ACC112 (cell line): ENCODE measurements at regions not wholly inside any gene's neighbourhood (a gene's known extent, or its start where the extent isn't known, plus 50 kb on each side); places are given as distances from the start of the nearest gene placed in this dataset.
"Not testable (repeated sequence)": the region's sequence is repeated elsewhere in the genome, so short reads cannot be mapped to it uniquely, and the experiment has no call there.

Experiments
- H2AFZ ChIP-seq: fragments of 200-600 bp; sonication (generic); one replicate; pipeline ENCODE4 v1.6.0; 2017; ENCODE audit warnings: antibody characterized with exemption, low read length; ENCODE audit not compliant: unreplicated experiment
- H3K27ac ChIP-seq: fragments of 200-600 bp; sonication (generic); 2 replicates; pipeline ENCODE4 v1.5.1; 2014; ENCODE audit warnings: low read depth, mild to moderate bottlenecking, antibody characterized with exemption, low read length, moderate library complexity
- H3K27me3 ChIP-seq: fragments of 200-600 bp; sonication (generic); 2 replicates; pipeline ENCODE4 v1.6.1; 2014; ENCODE audit warnings: mild to moderate bottlenecking, antibody characterized with exemption, low read length, moderate library complexity, mixed read lengths; ENCODE audit not compliant: insufficient read depth
- H3K36me3 ChIP-seq: fragments of 200-600 bp; sonication (generic); 2 replicates; pipeline ENCODE4 v1.6.1; 2016; ENCODE audit warnings: mild to moderate bottlenecking, antibody characterized with exemption, low read length, moderate library complexity, mixed read lengths; ENCODE audit not compliant: insufficient read depth
- H3K4me1 ChIP-seq: fragments of 200-600 bp; sonication (generic); one replicate; pipeline ENCODE4 v1.6.1; 2016; ENCODE audit warnings: low read length, mixed read lengths; ENCODE audit not compliant: insufficient read depth, unreplicated experiment, control insufficient read depth
- H3K4me3 ChIP-seq: fragments of 200-600 bp; sonication (generic); 2 replicates; pipeline ENCODE4 v1.5.1; 2014; ENCODE audit warnings: mild to moderate bottlenecking, low read depth, low read length
- H3K79me2 ChIP-seq: fragments of 200-600 bp; sonication (generic); one replicate; pipeline ENCODE4 v1.6.0; 2016; ENCODE audit warnings: low read length; ENCODE audit not compliant: control insufficient read depth, unreplicated experiment, insufficient read depth

GRCh38 chr3:193145248-193145647, 95.8 kb upstream of the PLAAT1 start:
- Histone ChIP-seq H3K4me1 (no peaks in the 10 kb centered on the region), H3K27ac (no peak overlapping the region), H2AFZ (no peak overlapping the region), H3K4me3 (no peak overlapping the region), H3K27me3 (no peaks in the 10 kb centered on the region), H3K36me3 (no peaks in the 10 kb centered on the region), H3K79me2 (no peaks in the 10 kb centered on the region)

GRCh38 chr3:193148688-193149473, 92.1 kb upstream of the PLAAT1 start:
- Histone ChIP-seq H3K27me3 (no peaks in the 10 kb centered on the region), H3K27ac (no peak overlapping the region), H2AFZ (no peak overlapping the region), H3K4me3 (no peak overlapping the region), H3K4me1 (no peaks in the 10 kb centered on the region), H3K36me3 (no peaks in the 10 kb centered on the region), H3K79me2 (no peaks in the 10 kb centered on the region)

- Histone ChIP-seq H3K36me3 (no peaks in the 10 kb centered on the region), H3K4me3 (no peak overlapping the region), H3K27ac (no peak overlapping the region), H3K27me3 (no peaks in the 10 kb centered on the region), H3K79me2 (no peaks in the 10 kb centered on the region), H2AFZ (no peak overlapping the region), H3K4me1 (no peaks in the 10 kb centered on the region)
Measured at GRCh38 chr3:193149998-193150397, 91.0 kb upstream of the PLAAT1 start.

- H3K27me3 ChIP-seq, H3K27ac ChIP-seq, H3K4me3 ChIP-seq, H3K4me1 ChIP-seq, H3K79me2 ChIP-seq, H2AFZ ChIP-seq, H3K36me3 ChIP-seq: not testable (repeated sequence)
Measured at GRCh38 chr3:193155044-193155781, 85.8 kb upstream of the PLAAT1 start.

- Histone ChIP-seq H3K27me3 (no peaks in the 10 kb centered on the region), H3K4me3 (no peak overlapping the region), H3K36me3 (no peaks in the 10 kb centered on the region), H3K79me2 (no peaks in the 10 kb centered on the region), H3K4me1 (no peaks in the 10 kb centered on the region), H2AFZ (no peak overlapping the region), H3K27ac (no peak overlapping the region)
Measured at GRCh38 chr3:193157051-193157450, 84.0 kb upstream of the PLAAT1 start.

- H3K4me1 ChIP-seq: no peaks in the 10 kb centered on the region
- no peak overlapping the region for H3K4me3 ChIP-seq
- no peaks in the 10 kb centered on the region for H3K36me3 ChIP-seq
- no peaks in the 10 kb centered on the region for H3K27me3 ChIP-seq
- H3K27ac ChIP-seq: no peak overlapping the region
- H2AFZ ChIP-seq: no peak overlapping the region
- H3K79me2 ChIP-seq: no peaks in the 10 kb centered on the region
Measured at GRCh38 chr3:193165431-193166120, 75.4 kb upstream of the PLAAT1 start.

- Histone ChIP-seq H3K27me3 (no peaks in the 10 kb centered on the region), H3K4me3 (no peak overlapping the region), H3K36me3 (no peaks in the 10 kb centered on the region), H3K79me2 (no peaks in the 10 kb centered on the region), H2AFZ (no peak overlapping the region), H3K27ac (no peak overlapping the region), H3K4me1 (no peaks in the 10 kb centered on the region)
Measured at GRCh38 chr3:193168931-193169330, 72.1 kb upstream of the PLAAT1 start.

GRCh38 chr3:193174140-193174539, 66.9 kb upstream of the PLAAT1 start:
- Histone ChIP-seq H3K36me3 (no peaks in the 10 kb centered on the region), H3K4me3 (no peak overlapping the region), H3K4me1 (no peaks in the 10 kb centered on the region)

GRCh38 chr3:193179332-193180012, 61.5 kb upstream of the PLAAT1 start:
- not testable (repeated sequence) for H3K36me3 ChIP-seq, H2AFZ ChIP-seq, H3K27ac ChIP-seq, H3K4me3 ChIP-seq, H3K4me1 ChIP-seq, H3K79me2 ChIP-seq, H3K27me3 ChIP-seq

More at GRCh38 chr3:193174140-193174539, 66.9 kb upstream of the PLAAT1 start:
- Histone ChIP-seq H3K27ac (no peak overlapping the region), H2AFZ (no peak overlapping the region), H3K79me2 (no peaks in the 10 kb centered on the region), H3K27me3 (no peaks in the 10 kb centered on the region)

- no peak overlapping the region for H3K4me3 ChIP-seq
- no peak overlapping the region for H3K27ac ChIP-seq
- no peaks in the 10 kb centered on the region for H3K79me2 ChIP-seq
- H2AFZ ChIP-seq: no peak overlapping the region
- no peaks in the 10 kb centered on the region for H3K4me1 ChIP-seq
- no peaks in the 10 kb centered on the region for H3K36me3 ChIP-seq
- no peaks in the 10 kb centered on the region for H3K27me3 ChIP-seq
Measured at GRCh38 chr3:193187070-193187722, 53.8 kb upstream of the PLAAT1 start.
